DMS53 treated with DMSO at 0.1 percent for 48 hours (cell line): ENCODE measurements at regions not wholly inside any gene's neighbourhood (a gene's known extent, or its start where the extent isn't known, plus 50 kb on each side); places are given as distances from the start of the nearest gene placed in this dataset.

Experiments
- DNase-seq: peaks from one replicate; lab custom pipeline; 2025; ENCODE audit not compliant: unreplicated experiment; lab: John Stamatoyannopoulos, UW

- no peak for DNase-seq
Observed at GRCh38 chr5:64110222-64110621, 55.4 kb upstream of the RNF180 start.

GRCh38 chr5:64108674-64109073 is 57.0 kb upstream of the RNF180 start:
- DNase-seq: no peak

GRCh38 chr5:64100203-64100602 is 65.4 kb upstream of the RNF180 start:
- no peak for DNase-seq

GRCh38 chr5:64096771-64097170 is 68.9 kb upstream of the RNF180 start:
- no peak for DNase-seq

GRCh38 chr5:64077589-64077988 is 88.1 kb upstream of the RNF180 start:
- no peak for DNase-seq

- DNase-seq: peak; percentile 36
Observed at GRCh38 chr5:64074533-64074932, 91.1 kb upstream of the RNF180 start.

- no peak for DNase-seq
Observed at GRCh38 chr5:64069486-64069885, 96.2 kb upstream of the RNF180 start.

- no peak for DNase-seq
Observed at GRCh38 chr5:64050296-64050695, 88.1 kb upstream of the HTR1A start.

GRCh38 chr5:64040490-64040889 is 78.2 kb upstream of the HTR1A start:
- no peak for DNase-seq

- no peak for DNase-seq
Observed at GRCh38 chr5:64026493-64026892, 64.2 kb upstream of the HTR1A start.

- DNase-seq: no peak
Observed at GRCh38 chr5:64019746-64020145, 57.5 kb upstream of the HTR1A start.

GRCh38 chr5:64018966-64019365 is 56.7 kb upstream of the HTR1A start:
- DNase-seq: no peak

GRCh38 chr5:64015824-64016223 is 53.6 kb upstream of the HTR1A start:
- DNase-seq: no peak
